B cell (primary cell): ENCODE measurements at regions not wholly inside any gene's neighbourhood (a gene's known extent, or its start where the extent isn't known, plus 50 kb on each side); places are given as distances from the start of the nearest gene placed in this dataset.

Source experiments
- ATAC-seq: fragments of 200-7000 bp; cut with Tn5 transposase; one replicate; pipeline ENCODE4 v1.10.0; 2021; ENCODE audit warnings: low read depth, mild to moderate bottlenecking, moderate number of reproducible peaks, moderate library complexity
- CTCF ChIA-PET: fragments of 350-600 bp; sonication (Branson Sonifier 250); formaldehyde crosslinking; loops from one replicate; lab custom pipeline; 2021; ENCODE audit warnings: antibody characterized with exemption, inconsistent platforms; lab: Charles Lee
- POLR2A ChIA-PET: fragments of 350-600 bp; sonication (Branson Sonifier 250); formaldehyde crosslinking; loops from one replicate; lab custom pipeline; 2021; ENCODE audit warnings: antibody characterized with exemption; lab: Charles Lee
- DNase-seq: peaks from one replicate; pipeline ENCODE4 v3.0.0; 2013
- H2AFZ ChIP-seq: 2 replicates; pipeline ENCODE4 v1.6.1; 2012; ENCODE audit warnings: mild to moderate bottlenecking, low read depth, low read length; ENCODE audit not compliant: insufficient read depth, poor library complexity, severe bottlenecking
- H3K27ac ChIP-seq, 2 donors: 1 replicate in 1 of 2; 2 replicates in 1 of 2; pipeline ENCODE4 v1.5.1; 2012 to 2013; ENCODE audit warnings: low read length in 2 of 2, mild to moderate bottlenecking in 2 of 2, moderate library complexity in 1 of 2
- H3K27me3 ChIP-seq, 4 experiments: fragments of 200-600 bp in 1 of 4; sonication (generic) in 1 of 4; replicated peaks in 1 of 4; 1 replicate in 2 of 4; 2 replicates in 2 of 4; pipeline versions ENCODE4 v1.6.1 to v1.7.0; 2013 to 2016; ENCODE audit warnings: low read length in 3 of 4, mild to moderate bottlenecking in 2 of 4, mixed read lengths in 1 of 4, moderate library complexity in 1 of 4; ENCODE audit not compliant: insufficient read depth in 4 of 4, control insufficient read depth in 3 of 4; ENCODE audit errors: control extremely low read depth in 1 of 4
- H3K36me3 ChIP-seq, 2 experiments: replicated peaks in 1 of 2; 1 replicate in 1 of 2; 2 replicates in 1 of 2; pipeline versions ENCODE4 v1.6.1 to v1.7.1; 2013; ENCODE audit warnings: low read length in 1 of 2; ENCODE audit not compliant: insufficient read depth in 2 of 2, control insufficient read depth in 1 of 2; ENCODE audit errors: control extremely low read depth in 1 of 2, extremely low read depth in 1 of 2
- H3K4me1 ChIP-seq, 2 donors: fragments of 200-600 bp in 1 of 2; sonication (generic) in 1 of 2; 1 replicate in 1 of 2; 2 replicates in 1 of 2; pipeline versions ENCODE4 v1.5.1 to v1.6.1; 2013 to 2017; ENCODE audit warnings: low read length in 2 of 2; ENCODE audit not compliant: control insufficient read depth in 2 of 2, insufficient read depth in 2 of 2
- H3K4me2 ChIP-seq: replicated peaks from 2 replicates; pipeline ENCODE3; 2012; ENCODE audit warnings: mild to moderate bottlenecking, low read depth, low read length; ENCODE audit not compliant: poor library complexity, severe bottlenecking
- H3K4me3 ChIP-seq, 5 experiments: fragments of 200-600 bp in 1 of 5; sonication (generic) in 1 of 5; 1 replicate in 3 of 5; 2 replicates in 2 of 5; pipeline versions ENCODE4 v1.5.1 to v1.7.0; 2011 to 2016; ENCODE audit warnings: low read length in 4 of 5, mild to moderate bottlenecking in 4 of 5, low read depth in 2 of 5, control low read depth in 1 of 5, moderate library complexity in 1 of 5; ENCODE audit not compliant: insufficient read depth in 1 of 5; ENCODE audit errors: control extremely low read depth in 1 of 5, extremely low read depth in 1 of 5
- H3K79me2 ChIP-seq: fragments of 200-600 bp; sonication (generic); one replicate; pipeline ENCODE4 v1.6.0; 2016; ENCODE audit warnings: low read length; ENCODE audit not compliant: control insufficient read depth, insufficient read depth
- H3K9ac ChIP-seq: fragments of 200-600 bp; sonication (generic); 2 replicates; pipeline ENCODE4 v1.6.1; 2017; ENCODE audit warnings: mild to moderate bottlenecking, low read length, moderate library complexity
- H3K9me3 ChIP-seq, 3 donors: one replicate each; pipeline versions ENCODE4 v1.6.1 to v1.7.1; 2013; ENCODE audit warnings: low read length in 2 of 3; ENCODE audit not compliant: control insufficient read depth in 2 of 3, insufficient read depth in 1 of 3; ENCODE audit errors: control extremely low read depth in 1 of 3
- H4K20me1 ChIP-seq: 2 replicates; pipeline ENCODE4 v1.6.0; 2012; ENCODE audit warnings: mild to moderate bottlenecking, low read length; ENCODE audit not compliant: insufficient read depth, control insufficient read depth, poor library complexity, severe bottlenecking
- H3K27ac Mint-ChIP-seq: one replicate; pipeline ENCODE4 v1.8.0; 2021; ENCODE audit warnings: mixed read lengths
- H3K27me3 Mint-ChIP-seq: one replicate; pipeline ENCODE4 v1.8.0; 2021; ENCODE audit warnings: mixed read lengths
- H3K4me1 Mint-ChIP-seq: one replicate; pipeline ENCODE4 v1.8.0; 2021; ENCODE audit warnings: mixed read lengths
- H3K4me3 Mint-ChIP-seq: one replicate; pipeline ENCODE4 v1.8.0; 2021; ENCODE audit warnings: mixed read lengths
- H3K9me3 Mint-ChIP-seq: one replicate; pipeline ENCODE4 v1.8.0; 2022; ENCODE audit warnings: mixed read lengths; ENCODE audit not compliant: insufficient read depth
- CTCF ChIP-seq: fragments of 200-600 bp; IDR thresholded peaks from one replicate; pipeline ENCODE4 v1.8.0; 2022; ENCODE audit warnings: antibody characterized with exemption, mild to moderate bottlenecking
- EZH2 ChIP-seq: IDR thresholded peaks from 2 replicates; pipeline ENCODE4 v1.6.1; 2012; ENCODE audit warnings: borderline replicate concordance, low read depth, mild to moderate bottlenecking, moderate library complexity, low read length; ENCODE audit not compliant: insufficient read depth, poor library complexity, severe bottlenecking
- WGBS: methylation state at CpG from one replicate; pipeline ENCODE4 v1.1.5; 2013; ENCODE audit warnings: missing lambda C conversion rate; ENCODE audit not compliant: insufficient coverage; 5-methylcytosine and 5-hydroxymethylcytosine counted together
- intact Hi-C: fragments of 100-400 bp; cut with micrococcal nuclease; formaldehyde crosslinking; loops from one replicate; pipeline ENCODE4 v1.10.0; 2022

GRCh38 chr5:12743582-12743981, 839.3 kb upstream of the CTNND2 start:
- WGBS: 98% methylated on average over 6 of the region's 9 CpGs
- peaks cover 5% of the 10 kb centered on the region for H3K9me3 Mint-ChIP-seq
- no peaks in the 10 kb centered on the region for H4K20me1 ChIP-seq
- no peak overlapping the region for H2AFZ ChIP-seq
- TF ChIP-seq EZH2 (no peak), CTCF (no peak)
- DNase-seq (no peak), ATAC-seq (no peak)
- no peak overlapping the region for H3K4me3 Mint-ChIP-seq
- no peak overlapping the region for H3K4me2 ChIP-seq
- H3K4me1 ChIP-seq: no peaks in the 10 kb centered on the region
- no peaks in the 10 kb centered on the region for H3K27me3 Mint-ChIP-seq
- H3K27ac ChIP-seq: no peak overlapping the region
- ChIA-PET POLR2A (no interaction called here), CTCF (no interaction called here)
- no peaks in the 10 kb centered on the region for H3K79me2 ChIP-seq
- intact Hi-C loops: no loop called here
- H3K4me3 ChIP-seq: no peak overlapping the region
- no peaks in the 10 kb centered on the region for H3K4me1 Mint-ChIP-seq
- no peaks in the 10 kb centered on the region for H3K27me3 ChIP-seq
- no peaks in the 10 kb centered on the region for H3K36me3 ChIP-seq
- no peak overlapping the region for H3K9ac ChIP-seq
- peaks cover 0 to 7% (median 0%) of the 10 kb centered on the region in 3 donors for H3K9me3 ChIP-seq
- H3K27ac Mint-ChIP-seq: no peak overlapping the region

DNA sequence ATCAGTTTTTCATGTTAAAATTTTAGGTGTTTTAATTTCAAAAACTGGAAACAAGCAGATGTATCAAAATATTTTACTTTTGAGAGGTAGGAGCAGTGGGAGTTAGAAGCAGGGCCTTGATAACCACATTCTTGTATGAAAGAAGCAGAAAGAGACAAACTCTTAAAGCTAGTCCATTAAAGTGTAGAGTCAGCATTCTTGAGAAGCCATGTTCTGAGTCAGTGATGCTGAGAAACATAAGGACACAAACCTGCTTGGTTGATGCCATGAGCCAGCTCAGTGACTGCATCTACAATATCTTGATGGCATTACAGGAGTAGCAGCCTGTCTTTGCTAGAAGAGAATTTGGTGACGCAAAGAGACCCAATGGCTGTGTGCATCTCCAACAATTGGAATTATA, 826.1 kb upstream of the CTNND2 start:
- ATAC-seq (no peak), DNase-seq (no peak)
- Mint-ChIP-seq H3K4me1 (no peaks in the 10 kb centered on the region), H3K27me3 (no peaks in the 10 kb centered on the region), H3K4me3 (no peak overlapping the region), H3K9me3 (peaks cover 8% of the 10 kb centered on the region), H3K27ac (no peak overlapping the region)
- CTCF ChIA-PET: no interaction called here
- WGBS: no CpG with 5 or more reads among the region's 1 CpG
- Histone ChIP-seq H3K79me2 (no peaks in the 10 kb centered on the region), H2AFZ (no peak overlapping the region), H3K4me2 (no peak overlapping the region), H3K27ac (no peak overlapping the region), H3K4me3 (no peak overlapping the region), H3K9me3 (peaks cover 0 to 7% (median 0%) of the 10 kb centered on the region in 3 donors), H3K36me3 (no peaks in the 10 kb centered on the region), H4K20me1 (no peaks in the 10 kb centered on the region), H3K9ac (no peak overlapping the region), H3K27me3 (no peaks in the 10 kb centered on the region), H3K4me1 (no peaks in the 10 kb centered on the region)
- no peak for TF ChIP-seq EZH2
- no peak for TF ChIP-seq CTCF
- intact Hi-C loops: no loop called here
- POLR2A ChIA-PET: no interaction called here
